ENCODE measurements at regions not wholly inside any gene's neighbourhood (a gene's known extent, or its start where the extent isn't known, plus 50 kb on each side); places are given as distances from the start of the nearest gene placed in this dataset.

DNA sequence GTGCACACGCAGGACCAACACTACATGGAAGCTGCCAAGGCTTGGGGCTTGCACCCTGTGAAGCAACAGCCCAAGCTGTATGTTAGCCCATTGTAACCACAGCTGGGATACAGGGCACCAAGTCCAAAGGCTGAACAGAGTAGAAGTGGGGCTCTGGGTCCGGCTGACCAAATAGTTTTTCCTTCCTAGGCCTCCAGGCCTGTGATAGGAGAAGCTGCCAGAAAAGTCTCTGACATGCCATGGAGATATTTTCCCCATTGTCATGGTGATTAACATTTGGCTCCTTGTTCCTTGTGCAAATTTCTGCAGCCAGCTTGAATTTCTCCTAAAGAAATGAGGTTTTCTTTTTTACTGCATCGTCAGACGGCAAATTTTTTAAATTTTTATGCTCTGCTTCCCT lies 941.2 kb downstream of the FAM181B start:
- in situ Hi-C loops (cut with MboI) (no loop called here), intact Hi-C loops (cut with micrococcal nuclease; ENCODE audit: unreplicated experiment) (no loop called here)
- Histone ChIP-seq H3K4me3 (no peak overlapping the region), H3K36me3 (ENCODE audit: control insufficient read depth in 2 of 2, insufficient read depth in 2 of 2, low read length in 1 of 2) (no peaks in the 10 kb centered on the region), H4K20me1 (ENCODE audit: control insufficient read depth, insufficient read depth) (no peaks in the 10 kb centered on the region), H2AFZ (ENCODE audit: control insufficient read depth, low read depth, low read length) (no peak overlapping the region), H3K27me3 (replicated peaks in 1 of 2; ENCODE audit: control insufficient read depth in 2 of 2, insufficient read depth in 2 of 2, low read length in 1 of 2) (no peaks in the 10 kb centered on the region), H3K4me2 (ENCODE audit: control insufficient read depth, insufficient read depth) (no peak overlapping the region), H3K4me1 (ENCODE audit: control insufficient read depth, insufficient read depth, low read length) (no peaks in the 10 kb centered on the region), H3K9me3 (replicated peaks; ENCODE audit: control insufficient read depth, insufficient read depth, low read length) (no peaks in the 10 kb centered on the region), H3K27ac (ENCODE audit: control insufficient read depth, insufficient read depth) (no peak overlapping the region), H3K79me2 (ENCODE audit: control insufficient read depth, insufficient read depth, low read length) (no peaks in the 10 kb centered on the region), H3K9ac (ENCODE audit: control insufficient read depth, insufficient read depth, low read length) (no peak overlapping the region)
- no peak for ATAC-seq
- ChIA-PET SMC1A (ENCODE audit: uncharacterized antibody, unreplicated experiment) (no interaction called here), RAD21 (ENCODE audit: unreplicated experiment) (no interaction called here), POLR2A (no interaction called here), CTCF (interaction anchor here (0.7 kb wide), 1 partner anchor 171 kb away, joined by 3 read pairs; no protein-coding TSS in a partner anchor)
- BruUV-seq (replicated peaks): no TSS peak
- no peak for TF ChIP-seq ZNF24 (IDR thresholded peaks at IDR 0.05)
- TF ChIP-seq POLR2AphosphoS5 (IDR thresholded peaks at IDR 0.05; ENCODE audit: low read length): no peak
- TF ChIP-seq MAX (IDR thresholded peaks at IDR 0.05; ENCODE audit: low read depth, low read length): no peak
- no peak for TF ChIP-seq ZNF274 (IDR thresholded peaks at IDR 0.05; ENCODE audit: insufficient read depth, insufficient read length)
- no peak for TF ChIP-seq SRF (IDR thresholded peaks at IDR 0.05; ENCODE audit: low read depth in 2 of 2, low read length in 2 of 2)
- WGBS (ENCODE audit: insufficient coverage, insufficient replicate concordance, low lambda C conversion rate, missing lambda C conversion rate): 3% methylated on average over 4 of the region's 4 CpGs
- no peak for DNase-seq (ENCODE audit: low read depth, low spot score)
- no peak for FAIRE-seq

DNA sequence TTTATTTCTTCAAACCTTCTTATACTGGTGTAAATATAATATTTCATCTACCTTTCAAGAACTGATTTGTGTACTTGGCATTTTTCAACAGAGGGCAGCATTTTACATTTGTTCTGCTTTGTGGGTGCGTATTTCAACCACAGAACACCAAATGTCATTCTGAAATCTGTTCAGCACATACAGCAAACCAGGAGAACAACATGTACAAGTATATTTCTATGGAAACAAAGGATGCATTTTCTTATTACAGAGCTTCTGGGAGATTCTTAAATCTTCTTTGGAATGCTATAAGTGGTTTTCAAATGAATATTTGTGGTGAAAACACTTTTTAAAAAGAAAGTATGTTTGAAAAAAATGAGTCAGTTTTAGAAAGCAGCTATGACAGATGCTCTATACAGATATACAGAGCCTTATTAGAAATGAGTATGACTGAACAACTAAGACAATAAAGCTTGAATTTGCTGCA lies 946.0 kb downstream of the FAM181B start:
- no peak overlapping the region for H2AFZ ChIP-seq (ENCODE audit: control insufficient read depth, low read depth, low read length)
- H3K79me2 ChIP-seq (ENCODE audit: control insufficient read depth, insufficient read depth, low read length): no peaks in the 10 kb centered on the region
- no peaks in the 10 kb centered on the region for H3K9me3 ChIP-seq (replicated peaks; ENCODE audit: control insufficient read depth, insufficient read depth, low read length)
- BruUV-seq (replicated peaks): no TSS peak
- no peak overlapping the region for H3K4me2 ChIP-seq (ENCODE audit: control insufficient read depth, insufficient read depth)
- ChIA-PET POLR2A (interaction anchor here (0.7 kb wide), 1 partner anchor 10 kb away, joined by 4 read pairs; no protein-coding TSS in a partner anchor), CTCF (interaction anchor here (0.7 to 2.6 kb wide), 14 partner anchors 9 to 450 kb away, joined by 3 to 13 read pairs (median 3); no protein-coding TSS in a partner anchor), RAD21 (ENCODE audit: unreplicated experiment) (interaction anchor here (1.0 kb wide), 1 partner anchor 206 kb away, joined by 4 read pairs; no protein-coding TSS in a partner anchor), SMC1A (ENCODE audit: uncharacterized antibody, unreplicated experiment) (interaction anchor here (1.1 to 1.7 kb wide), 8 partner anchors 9 to 443 kb away, joined by 3 to 4 read pairs (median 3); no protein-coding TSS in a partner anchor)
- H3K4me3 ChIP-seq: no peak overlapping the region
- no peaks in the 10 kb centered on the region for H3K27me3 ChIP-seq (replicated peaks in 1 of 2; ENCODE audit: control insufficient read depth in 2 of 2, insufficient read depth in 2 of 2, low read length in 1 of 2)
- H3K27ac ChIP-seq (ENCODE audit: control insufficient read depth, insufficient read depth): no peak overlapping the region
- H3K4me1 ChIP-seq (ENCODE audit: control insufficient read depth, insufficient read depth, low read length): no peaks in the 10 kb centered on the region
- ATAC-seq (peak; percentile 69), FAIRE-seq (no peak), DNase-seq (ENCODE audit: low read depth, low spot score) (no peak)
- intact Hi-C loops (cut with micrococcal nuclease; ENCODE audit: unreplicated experiment) (no loop called here), in situ Hi-C loops (cut with MboI) (no loop called here)
- H3K36me3 ChIP-seq (ENCODE audit: control insufficient read depth in 2 of 2, insufficient read depth in 2 of 2, low read length in 1 of 2): no peaks in the 10 kb centered on the region
- peak; percentile 57; the same call in 1 of the 2 replicates for TF ChIP-seq SMC3 (IDR thresholded peaks at IDR 0.05; ENCODE audit: borderline replicate concordance, low read length)
- TF ChIP-seq, protein P1, sequence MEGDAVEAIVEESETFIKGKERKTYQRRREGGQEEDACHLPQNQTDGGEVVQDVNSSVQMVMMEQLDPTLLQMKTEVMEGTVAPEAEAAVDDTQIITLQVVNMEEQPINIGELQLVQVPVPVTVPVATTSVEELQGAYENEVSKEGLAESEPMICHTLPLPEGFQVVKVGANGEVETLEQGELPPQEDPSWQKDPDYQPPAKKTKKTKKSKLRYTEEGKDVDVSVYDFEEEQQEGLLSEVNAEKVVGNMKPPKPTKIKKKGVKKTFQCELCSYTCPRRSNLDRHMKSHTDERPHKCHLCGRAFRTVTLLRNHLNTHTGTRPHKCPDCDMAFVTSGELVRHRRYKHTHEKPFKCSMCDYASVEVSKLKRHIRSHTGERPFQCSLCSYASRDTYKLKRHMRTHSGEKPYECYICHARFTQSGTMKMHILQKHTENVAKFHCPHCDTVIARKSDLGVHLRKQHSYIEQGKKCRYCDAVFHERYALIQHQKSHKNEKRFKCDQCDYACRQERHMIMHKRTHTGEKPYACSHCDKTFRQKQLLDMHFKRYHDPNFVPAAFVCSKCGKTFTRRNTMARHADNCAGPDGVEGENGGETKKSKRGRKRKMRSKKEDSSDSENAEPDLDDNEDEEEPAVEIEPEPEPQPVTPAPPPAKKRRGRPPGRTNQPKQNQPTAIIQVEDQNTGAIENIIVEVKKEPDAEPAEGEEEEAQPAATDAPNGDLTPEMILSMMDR (IDR thresholded peaks at IDR 0.05 in 2 of 3, conservative IDR thresholded peaks at IDR 0.05 in 1 of 3; ENCODE audit: control insufficient read depth in 2 of 3, extremely low read depth in 1 of 3, insufficient read depth in 1 of 3, low read depth in 3 of 3, low read length in 3 of 3): peak; percentile 6 to 36 (median 29); a peak in 3 of 6 replicates
- TF ChIP-seq RAD21 (IDR thresholded peaks at IDR 0.05; ENCODE audit: insufficient read depth, low read depth, low read length): peak; percentile 54
- peak; percentile 39 for TF ChIP-seq RUNX3 (IDR thresholded peaks at IDR 0.05; ENCODE audit: low read length)
- TF ChIP-seq, protein P2, sequence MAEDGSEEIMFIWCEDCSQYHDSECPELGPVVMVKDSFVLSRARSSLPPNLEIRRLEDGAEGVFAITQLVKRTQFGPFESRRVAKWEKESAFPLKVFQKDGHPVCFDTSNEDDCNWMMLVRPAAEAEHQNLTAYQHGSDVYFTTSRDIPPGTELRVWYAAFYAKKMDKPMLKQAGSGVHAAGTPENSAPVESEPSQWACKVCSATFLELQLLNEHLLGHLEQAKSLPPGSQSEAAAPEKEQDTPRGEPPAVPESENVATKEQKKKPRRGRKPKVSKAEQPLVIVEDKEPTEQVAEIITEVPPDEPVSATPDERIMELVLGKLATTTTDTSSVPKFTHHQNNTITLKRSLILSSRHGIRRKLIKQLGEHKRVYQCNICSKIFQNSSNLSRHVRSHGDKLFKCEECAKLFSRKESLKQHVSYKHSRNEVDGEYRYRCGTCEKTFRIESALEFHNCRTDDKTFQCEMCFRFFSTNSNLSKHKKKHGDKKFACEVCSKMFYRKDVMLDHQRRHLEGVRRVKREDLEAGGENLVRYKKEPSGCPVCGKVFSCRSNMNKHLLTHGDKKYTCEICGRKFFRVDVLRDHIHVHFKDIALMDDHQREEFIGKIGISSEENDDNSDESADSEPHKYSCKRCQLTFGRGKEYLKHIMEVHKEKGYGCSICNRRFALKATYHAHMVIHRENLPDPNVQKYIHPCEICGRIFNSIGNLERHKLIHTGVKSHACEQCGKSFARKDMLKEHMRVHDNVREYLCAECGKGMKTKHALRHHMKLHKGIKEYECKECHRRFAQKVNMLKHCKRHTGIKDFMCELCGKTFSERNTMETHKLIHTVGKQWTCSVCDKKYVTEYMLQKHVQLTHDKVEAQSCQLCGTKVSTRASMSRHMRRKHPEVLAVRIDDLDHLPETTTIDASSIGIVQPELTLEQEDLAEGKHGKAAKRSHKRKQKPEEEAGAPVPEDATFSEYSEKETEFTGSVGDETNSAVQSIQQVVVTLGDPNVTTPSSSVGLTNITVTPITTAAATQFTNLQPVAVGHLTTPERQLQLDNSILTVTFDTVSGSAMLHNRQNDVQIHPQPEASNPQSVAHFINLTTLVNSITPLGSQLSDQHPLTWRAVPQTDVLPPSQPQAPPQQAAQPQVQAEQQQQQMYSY (CRISPR knock-in tag; IDR thresholded peaks at IDR 0.05): no peak
- H4K20me1 ChIP-seq (ENCODE audit: control insufficient read depth, insufficient read depth): no peaks in the 10 kb centered on the region
- 0% methylated on average over 1 of the region's 1 CpG for WGBS (ENCODE audit: insufficient coverage, insufficient replicate concordance, low lambda C conversion rate, missing lambda C conversion rate)
- H3K9ac ChIP-seq (ENCODE audit: control insufficient read depth, insufficient read depth, low read length): no peak overlapping the region
